Gastrocnemius medialis (tissue), 4 donors: ENCODE measurements at regions not wholly inside any gene's neighbourhood (a gene's known extent, or its start where the extent isn't known, plus 50 kb on each side); places are given as distances from the start of the nearest gene placed in this dataset.

Source experiments
- POLR2A ChIP-seq, 2 donors: fragments of 450-650 bp; IDR thresholded peaks; one replicate each; pipeline ENCODE4 v1.6.1; 2017; ENCODE audit warnings: antibody characterized with exemption in 2 of 2, mild to moderate bottlenecking in 2 of 2, moderate library complexity in 2 of 2
- TF ChIP-seq, protein P1 (sequence below), 5 experiments: fragments of 450-650 bp in 3 of 5; fragments of 200-600 bp in 2 of 5; sonication (generic) in 2 of 5; IDR thresholded peaks in 4 of 5; conservative IDR thresholded peaks in 1 of 5; 1 replicate in 4 of 5; 2 replicates in 1 of 5; pipeline ENCODE4 v1.5.1; 2016 to 2019; ENCODE audit warnings: antibody characterized with exemption in 5 of 5, mild to moderate bottlenecking in 3 of 5, moderate library complexity in 3 of 5

- TF ChIP-seq, protein P1, sequence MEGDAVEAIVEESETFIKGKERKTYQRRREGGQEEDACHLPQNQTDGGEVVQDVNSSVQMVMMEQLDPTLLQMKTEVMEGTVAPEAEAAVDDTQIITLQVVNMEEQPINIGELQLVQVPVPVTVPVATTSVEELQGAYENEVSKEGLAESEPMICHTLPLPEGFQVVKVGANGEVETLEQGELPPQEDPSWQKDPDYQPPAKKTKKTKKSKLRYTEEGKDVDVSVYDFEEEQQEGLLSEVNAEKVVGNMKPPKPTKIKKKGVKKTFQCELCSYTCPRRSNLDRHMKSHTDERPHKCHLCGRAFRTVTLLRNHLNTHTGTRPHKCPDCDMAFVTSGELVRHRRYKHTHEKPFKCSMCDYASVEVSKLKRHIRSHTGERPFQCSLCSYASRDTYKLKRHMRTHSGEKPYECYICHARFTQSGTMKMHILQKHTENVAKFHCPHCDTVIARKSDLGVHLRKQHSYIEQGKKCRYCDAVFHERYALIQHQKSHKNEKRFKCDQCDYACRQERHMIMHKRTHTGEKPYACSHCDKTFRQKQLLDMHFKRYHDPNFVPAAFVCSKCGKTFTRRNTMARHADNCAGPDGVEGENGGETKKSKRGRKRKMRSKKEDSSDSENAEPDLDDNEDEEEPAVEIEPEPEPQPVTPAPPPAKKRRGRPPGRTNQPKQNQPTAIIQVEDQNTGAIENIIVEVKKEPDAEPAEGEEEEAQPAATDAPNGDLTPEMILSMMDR (IDR thresholded peaks at IDR 0.05 in 4 of 5, conservative IDR thresholded peaks at IDR 0.05 in 1 of 5), result no peak
- TF ChIP-seq POLR2A (IDR thresholded peaks at IDR 0.05), result no peak
These were observed 217.8 kb downstream of the FAM76B start for GRCh38 chr11:95571718-95572260.
